ENCODE measurements at regions not wholly inside any gene's neighbourhood (a gene's known extent, or its start where the extent isn't known, plus 50 kb on each side); places are given as distances from the start of the nearest gene placed in this dataset.

DNA sequence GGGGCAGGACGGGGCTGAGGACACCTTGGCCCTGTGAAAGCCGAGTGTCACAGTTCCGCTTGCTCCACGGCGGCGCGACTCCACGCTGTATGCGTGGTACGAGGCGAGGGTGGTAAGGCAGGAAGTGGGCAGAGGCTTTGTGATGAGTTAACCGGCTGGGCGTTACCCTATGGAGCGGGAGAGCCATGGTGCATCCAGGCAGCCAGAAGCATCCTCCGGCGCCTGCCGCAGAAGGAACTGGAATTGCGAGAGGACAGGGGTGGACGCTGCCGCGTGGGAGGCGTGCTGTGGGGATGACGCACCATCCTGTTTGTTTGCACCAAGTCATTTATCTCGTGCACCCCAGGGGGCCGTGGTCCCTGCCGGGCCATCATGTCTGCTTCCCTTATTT, 643.9 kb downstream of the BRD1 start:
- no peak overlapping the region for H3K4me3 ChIP-seq
- no peaks in the 10 kb centered on the region for H3K27me3 ChIP-seq
- H3K4me1 ChIP-seq (ENCODE audit: low read depth) = no peaks in the 10 kb centered on the region
- no peaks in the 10 kb centered on the region for H3K36me3 ChIP-seq
- TF ChIP-seq, protein P1, sequence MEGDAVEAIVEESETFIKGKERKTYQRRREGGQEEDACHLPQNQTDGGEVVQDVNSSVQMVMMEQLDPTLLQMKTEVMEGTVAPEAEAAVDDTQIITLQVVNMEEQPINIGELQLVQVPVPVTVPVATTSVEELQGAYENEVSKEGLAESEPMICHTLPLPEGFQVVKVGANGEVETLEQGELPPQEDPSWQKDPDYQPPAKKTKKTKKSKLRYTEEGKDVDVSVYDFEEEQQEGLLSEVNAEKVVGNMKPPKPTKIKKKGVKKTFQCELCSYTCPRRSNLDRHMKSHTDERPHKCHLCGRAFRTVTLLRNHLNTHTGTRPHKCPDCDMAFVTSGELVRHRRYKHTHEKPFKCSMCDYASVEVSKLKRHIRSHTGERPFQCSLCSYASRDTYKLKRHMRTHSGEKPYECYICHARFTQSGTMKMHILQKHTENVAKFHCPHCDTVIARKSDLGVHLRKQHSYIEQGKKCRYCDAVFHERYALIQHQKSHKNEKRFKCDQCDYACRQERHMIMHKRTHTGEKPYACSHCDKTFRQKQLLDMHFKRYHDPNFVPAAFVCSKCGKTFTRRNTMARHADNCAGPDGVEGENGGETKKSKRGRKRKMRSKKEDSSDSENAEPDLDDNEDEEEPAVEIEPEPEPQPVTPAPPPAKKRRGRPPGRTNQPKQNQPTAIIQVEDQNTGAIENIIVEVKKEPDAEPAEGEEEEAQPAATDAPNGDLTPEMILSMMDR (IDR thresholded peaks at IDR 0.05; ENCODE audit: low read depth, low read length) = no peak
- H3K27ac ChIP-seq = no peak overlapping the region
- no peak for DNase-seq (ENCODE audit: low read depth in 1 of 2, low spot score in 1 of 2)
- H3K9me3 ChIP-seq (ENCODE audit: low read depth) = no peaks in the 10 kb centered on the region

DNA sequence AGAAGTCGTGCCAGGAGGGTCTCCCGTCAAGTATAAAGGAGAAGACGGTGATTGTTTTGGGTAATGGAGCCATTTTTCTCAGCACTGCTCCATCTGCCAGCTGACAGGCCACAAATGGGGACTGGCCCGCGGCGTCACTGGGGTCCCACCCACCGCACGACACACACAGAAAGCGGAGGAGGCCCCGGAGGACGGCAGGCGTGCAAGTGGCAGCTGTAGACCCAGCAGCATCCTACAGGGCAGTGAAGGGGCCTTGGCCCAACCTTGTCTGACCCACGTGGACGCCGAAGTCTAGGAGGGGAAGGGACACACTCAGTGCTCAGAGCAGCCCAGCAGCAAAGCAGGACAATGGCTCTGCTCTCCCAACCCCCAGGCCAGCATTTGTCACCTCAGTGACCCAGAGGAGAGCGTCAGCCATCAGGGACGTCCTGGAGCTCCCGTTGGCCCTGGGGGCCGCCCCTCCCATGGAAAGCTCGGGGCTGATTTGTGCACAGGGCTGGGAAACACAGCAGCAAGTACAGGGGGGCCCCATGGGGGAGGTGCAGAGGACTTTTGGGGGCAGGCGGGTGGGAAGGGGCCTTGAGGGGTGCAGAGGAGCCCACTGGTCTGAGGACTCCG, 644.4 kb downstream of the BRD1 start:
- no peak overlapping the region for H3K4me3 ChIP-seq
- no peaks in the 10 kb centered on the region for H3K36me3 ChIP-seq
- DNase-seq (ENCODE audit: low read depth in 1 of 2, low spot score in 1 of 2) = no peak
- H3K9me3 ChIP-seq (ENCODE audit: low read depth) = no peaks in the 10 kb centered on the region
- TF ChIP-seq, protein P1 (IDR thresholded peaks at IDR 0.05; ENCODE audit: low read depth, low read length) = no peak
- H3K4me1 ChIP-seq (ENCODE audit: low read depth) = no peaks in the 10 kb centered on the region
- H3K27me3 ChIP-seq = no peaks in the 10 kb centered on the region
- H3K27ac ChIP-seq = no peak overlapping the region

DNA sequence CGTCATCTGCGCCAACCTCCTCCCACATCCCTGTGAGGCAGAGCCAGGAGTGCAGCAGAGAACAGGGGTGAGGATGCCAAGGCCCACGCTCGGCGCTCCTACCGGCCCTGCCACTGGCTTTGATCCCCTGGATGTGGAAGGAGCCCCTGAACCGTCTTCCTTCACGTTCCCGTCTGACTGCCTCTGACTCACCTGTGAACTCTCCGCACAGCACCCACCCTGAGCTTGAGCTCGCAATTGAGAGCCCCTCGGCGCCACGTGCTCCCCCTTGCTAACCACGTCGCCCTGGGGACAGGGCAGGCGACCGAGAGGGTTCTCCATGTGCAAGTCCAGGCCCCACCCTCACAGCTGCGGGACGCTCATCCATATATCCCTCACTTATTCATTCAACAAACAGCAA, 645.3 kb downstream of the BRD1 start:
- Histone ChIP-seq H3K9me3 (ENCODE audit: low read depth) (no peaks in the 10 kb centered on the region), H3K27me3 (no peaks in the 10 kb centered on the region), H3K4me3 (no peak overlapping the region), H3K4me1 (ENCODE audit: low read depth) (no peaks in the 10 kb centered on the region), H3K27ac (no peak overlapping the region), H3K36me3 (no peaks in the 10 kb centered on the region)
- DNase-seq (ENCODE audit: low read depth in 1 of 2, low spot score in 1 of 2) = no peak
- TF ChIP-seq, protein P1 (IDR thresholded peaks at IDR 0.05; ENCODE audit: low read depth, low read length) = no peak

DNA sequence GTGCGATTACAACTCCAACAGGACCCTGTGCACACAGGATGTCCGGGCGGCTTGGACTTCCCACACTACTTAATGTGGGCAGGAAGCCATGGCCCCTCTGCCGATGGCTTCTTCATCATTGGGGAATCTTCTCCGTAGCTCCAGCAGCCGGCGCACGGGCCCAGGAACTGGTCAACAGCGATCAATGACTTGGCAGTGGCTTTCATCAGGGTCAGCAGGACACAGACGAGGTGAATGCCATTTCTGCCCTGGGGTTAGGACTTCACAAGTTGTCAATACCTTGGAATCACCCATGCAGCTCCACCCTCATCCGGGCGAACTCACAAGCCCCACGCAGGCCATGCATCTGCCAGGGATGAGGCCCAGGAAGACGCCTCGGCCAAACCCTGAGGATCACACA, 645.7 kb downstream of the BRD1 start:
- no peaks in the 10 kb centered on the region for H3K36me3 ChIP-seq
- no peak overlapping the region for H3K4me3 ChIP-seq
- H3K9me3 ChIP-seq (ENCODE audit: low read depth) = no peaks in the 10 kb centered on the region
- H3K4me1 ChIP-seq (ENCODE audit: low read depth) = no peaks in the 10 kb centered on the region
- no peaks in the 10 kb centered on the region for H3K27me3 ChIP-seq
- H3K27ac ChIP-seq = no peak overlapping the region
- no peak for DNase-seq (ENCODE audit: low read depth in 1 of 2, low spot score in 1 of 2)
- TF ChIP-seq, protein P1 (IDR thresholded peaks at IDR 0.05; ENCODE audit: low read depth, low read length) = no peak

DNA sequence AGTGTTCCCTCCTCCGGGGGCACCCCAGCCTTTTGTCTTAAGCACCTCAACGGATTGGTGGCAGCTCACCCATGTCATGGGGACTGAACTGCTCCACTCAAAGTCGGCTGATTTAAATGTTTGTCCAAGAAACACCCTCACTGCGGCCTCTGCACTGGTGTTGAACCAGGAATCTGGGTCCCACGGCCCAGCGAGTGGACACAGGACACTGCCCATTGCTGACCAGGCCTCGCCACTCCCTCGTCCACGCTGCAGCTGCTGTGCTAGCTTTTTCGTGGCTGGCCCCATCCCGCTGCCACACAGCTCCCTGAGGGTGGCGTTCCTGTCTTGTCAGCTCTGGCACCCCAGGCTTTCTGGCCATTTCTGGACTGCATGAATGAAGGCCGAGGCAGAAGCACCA, 646.2 kb downstream of the BRD1 start:
- no peaks in the 10 kb centered on the region for H3K27me3 ChIP-seq
- no peak overlapping the region for H3K27ac ChIP-seq
- no peaks in the 10 kb centered on the region for H3K4me1 ChIP-seq (ENCODE audit: low read depth)
- no peak for DNase-seq (ENCODE audit: low read depth in 1 of 2, low spot score in 1 of 2)
- H3K4me3 ChIP-seq = no peak overlapping the region
- TF ChIP-seq, protein P1 (IDR thresholded peaks at IDR 0.05; ENCODE audit: low read depth, low read length) = no peak
- no peaks in the 10 kb centered on the region for H3K36me3 ChIP-seq
- no peaks in the 10 kb centered on the region for H3K9me3 ChIP-seq (ENCODE audit: low read depth)

DNA sequence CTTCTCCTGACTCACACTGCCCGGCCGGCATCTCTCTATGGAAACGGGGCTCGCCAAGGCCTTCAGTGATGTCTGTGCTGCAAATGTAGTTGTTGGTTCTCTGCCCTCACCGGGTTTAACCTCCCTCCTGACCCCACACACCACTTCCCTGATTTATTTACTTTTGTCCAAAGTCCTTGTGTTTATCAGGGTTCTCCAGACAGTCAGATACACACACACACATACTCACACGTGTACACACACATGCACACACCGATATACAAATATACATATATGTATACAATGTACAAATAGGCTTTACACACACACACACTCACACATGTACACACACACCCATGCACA, 647.0 kb downstream of the BRD1 start:
- Histone ChIP-seq H3K9me3 (ENCODE audit: low read depth) (no peaks in the 10 kb centered on the region), H3K4me1 (ENCODE audit: low read depth) (no peaks in the 10 kb centered on the region), H3K27ac (no peak overlapping the region), H3K27me3 (no peaks in the 10 kb centered on the region), H3K4me3 (no peak overlapping the region), H3K36me3 (no peaks in the 10 kb centered on the region)
- TF ChIP-seq, protein P1 (IDR thresholded peaks at IDR 0.05; ENCODE audit: low read depth, low read length) = no peak
- no peak for DNase-seq (ENCODE audit: low read depth in 1 of 2, low spot score in 1 of 2)
